ENCODE measurements at regions not wholly inside any gene's neighbourhood (a gene's known extent, or its start where the extent isn't known, plus 50 kb on each side); places are given as distances from the start of the nearest gene placed in this dataset.

DNA sequence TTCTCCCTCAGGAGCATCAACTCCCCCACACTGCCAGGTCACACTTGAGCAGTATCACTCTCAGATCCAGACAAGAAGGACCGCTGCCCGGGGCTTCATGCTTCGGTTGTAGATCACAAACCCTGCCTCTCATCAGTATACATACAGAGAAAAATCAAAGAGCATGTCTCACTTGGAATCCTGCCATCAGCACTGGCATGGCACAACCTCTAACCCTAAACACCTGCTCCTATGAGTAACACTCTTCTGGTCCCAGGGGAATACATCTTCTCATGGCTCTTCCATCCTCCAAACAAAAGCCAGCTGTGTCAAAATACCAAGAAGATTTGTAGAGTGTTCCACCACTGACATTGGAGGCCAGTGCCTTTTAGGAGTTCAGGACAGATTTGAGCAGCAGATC, 84.8 kb upstream of the MIER3 start:
- no peak overlapping the region for H3K4me3 Mint-ChIP-seq
- H3K27me3 Mint-ChIP-seq (ENCODE audit: low read depth in 3 of 3) = peaks cover 0 to 2% (median 0%) of the 10 kb centered on the region in 3 donors
- H3K27ac Mint-ChIP-seq = no peak overlapping the region
- H3K4me1 Mint-ChIP-seq = peaks cover 0 to 1% of the 10 kb centered on the region in 2 donors
- no peaks in the 10 kb centered on the region for H3K36me3 Mint-ChIP-seq
- H3K9me3 Mint-ChIP-seq = no peaks in the 10 kb centered on the region
- DNase-seq = no peak

DNA sequence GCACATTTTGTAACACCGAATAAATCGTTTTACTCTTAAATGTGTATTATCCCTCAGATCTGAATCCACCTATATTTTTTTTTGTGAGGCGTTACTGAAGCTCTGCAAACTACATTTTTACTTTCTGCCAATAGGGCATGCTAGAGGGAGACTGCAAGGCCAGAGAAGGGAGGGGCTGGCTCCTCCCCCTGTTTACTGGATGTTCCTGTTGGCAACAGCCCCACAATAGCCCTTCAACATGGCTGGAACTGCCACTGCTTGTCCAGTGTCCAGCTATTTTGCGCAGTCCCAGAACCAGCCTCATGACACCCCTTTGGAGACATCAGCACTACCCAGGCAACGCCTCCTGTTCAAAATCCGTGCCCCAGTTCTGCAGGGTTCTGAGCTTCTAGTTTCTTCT, 85.4 kb upstream of the MIER3 start:
- H3K4me3 Mint-ChIP-seq = no peak overlapping the region
- H3K27ac Mint-ChIP-seq = no peak overlapping the region
- no peaks in the 10 kb centered on the region for H3K4me1 Mint-ChIP-seq
- H3K27me3 Mint-ChIP-seq (ENCODE audit: low read depth in 3 of 3) = peaks cover 0 to 2% (median under 1%) of the 10 kb centered on the region in 3 donors
- no peak for DNase-seq
- no peaks in the 10 kb centered on the region for H3K36me3 Mint-ChIP-seq
- no peaks in the 10 kb centered on the region for H3K9me3 Mint-ChIP-seq

DNA sequence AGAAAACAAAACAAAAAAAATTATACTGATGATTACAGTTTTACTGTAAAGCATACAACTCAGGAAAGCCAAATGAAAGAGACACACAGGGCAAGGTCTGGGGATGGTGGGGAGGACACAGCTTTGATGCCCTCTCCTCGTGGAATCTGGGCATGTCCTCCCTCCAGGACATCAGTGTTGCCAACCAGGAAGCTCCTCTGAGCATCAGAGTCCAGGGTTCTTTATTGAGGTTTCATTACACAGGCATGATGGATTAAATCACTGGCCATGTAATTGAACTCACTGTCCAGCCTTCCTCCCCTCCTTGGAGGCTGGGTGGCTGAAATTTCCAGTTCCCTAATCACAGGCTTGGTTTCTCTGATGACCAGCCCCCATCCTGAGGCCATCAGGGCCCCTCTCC, 89.6 kb upstream of the MIER3 start:
- H3K4me3 Mint-ChIP-seq = no peak overlapping the region
- DNase-seq = no peak
- no peak overlapping the region for H3K27ac Mint-ChIP-seq
- H3K36me3 Mint-ChIP-seq = no peaks in the 10 kb centered on the region
- peaks cover 3 to 6% (median 4%) of the 10 kb centered on the region in 3 donors for H3K27me3 Mint-ChIP-seq (ENCODE audit: low read depth in 3 of 3)
- no peaks in the 10 kb centered on the region for H3K4me1 Mint-ChIP-seq
- H3K9me3 Mint-ChIP-seq = no peaks in the 10 kb centered on the region

DNA sequence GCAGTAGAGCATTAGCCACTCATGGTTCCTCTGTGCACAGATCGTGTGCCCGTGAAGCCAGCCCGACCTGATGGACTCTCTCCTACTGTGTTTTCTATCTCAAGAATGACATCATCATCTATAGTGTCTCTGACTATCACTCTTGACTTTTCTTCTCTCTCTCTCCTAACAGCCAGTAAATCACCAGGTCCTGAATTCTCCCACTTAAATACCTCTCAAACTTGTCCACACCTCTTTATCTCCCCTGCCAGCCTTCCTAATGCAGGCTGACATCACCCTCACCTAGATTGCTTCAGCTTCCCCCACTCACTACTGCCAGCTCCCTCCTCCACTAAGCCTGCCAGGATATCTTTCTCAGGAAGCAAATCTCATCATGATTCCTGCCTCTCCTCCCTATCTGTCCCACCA, 90.6 kb upstream of the MIER3 start:
- no peak overlapping the region for H3K4me3 Mint-ChIP-seq
- DNase-seq = no peak
- H3K36me3 Mint-ChIP-seq = no peaks in the 10 kb centered on the region
- peaks cover 3 to 5% (median 4%) of the 10 kb centered on the region in 3 donors for H3K27me3 Mint-ChIP-seq (ENCODE audit: low read depth in 3 of 3)
- H3K4me1 Mint-ChIP-seq = no peaks in the 10 kb centered on the region
- H3K9me3 Mint-ChIP-seq = no peaks in the 10 kb centered on the region
- no peak overlapping the region for H3K27ac Mint-ChIP-seq

DNA sequence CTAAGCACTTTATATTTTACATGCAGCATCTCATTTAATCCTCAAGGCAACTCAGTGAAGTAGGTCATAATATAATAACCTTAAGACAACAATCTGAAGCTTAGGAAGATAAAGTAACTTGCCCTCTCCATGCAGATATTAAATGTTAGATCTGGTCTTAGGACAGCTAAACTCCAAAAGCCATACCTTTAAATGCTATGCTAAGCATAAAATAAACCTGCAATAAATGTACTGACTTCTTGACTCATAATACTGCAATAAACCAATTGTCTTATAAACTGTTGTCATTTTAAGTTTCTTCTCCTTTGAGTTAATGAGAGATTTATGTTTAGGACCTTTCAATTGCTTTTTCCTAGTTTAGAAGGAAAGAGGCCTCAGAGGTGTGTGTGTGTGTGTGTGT, 102.2 kb upstream of the MIER3 start:
- H3K27ac Mint-ChIP-seq = no peak overlapping the region

DNA sequence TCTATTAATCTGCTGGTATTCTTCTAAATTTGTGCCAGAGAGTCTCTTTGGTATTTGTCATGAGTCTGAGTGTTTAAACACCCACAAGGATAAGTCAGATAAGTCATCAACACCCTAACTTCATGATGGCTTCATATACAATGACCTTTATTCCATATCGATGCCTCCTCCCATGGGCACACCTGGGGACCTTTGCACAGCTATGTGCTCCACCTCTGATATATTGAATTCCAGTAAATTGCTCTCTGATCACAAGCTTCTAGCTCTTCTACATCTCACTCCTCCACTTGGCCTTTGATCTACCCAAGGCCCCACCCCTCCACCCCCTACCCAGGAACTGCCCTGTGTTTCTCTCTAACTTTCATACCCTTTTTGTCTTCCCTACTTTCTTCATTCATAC, 102.7 kb upstream of the MIER3 start:
- Mint-ChIP-seq H3K36me3 (no peaks in the 10 kb centered on the region), H3K27me3 (ENCODE audit: low read depth in 3 of 3) (peaks cover 2 to 7% (median 5%) of the 10 kb centered on the region in 3 donors), H3K27ac (no peak overlapping the region), H3K9me3 (no peaks in the 10 kb centered on the region), H3K4me1 (no peaks in the 10 kb centered on the region), H3K4me3 (no peak overlapping the region)
- DNase-seq = no peak

More for the DNA sequence above, 102.2 kb upstream of the MIER3 start:
- no peak for DNase-seq
- Mint-ChIP-seq H3K4me1 (no peaks in the 10 kb centered on the region), H3K36me3 (no peaks in the 10 kb centered on the region), H3K27me3 (ENCODE audit: low read depth in 3 of 3) (peaks cover 2 to 7% (median 4%) of the 10 kb centered on the region in 3 donors), H3K9me3 (no peaks in the 10 kb centered on the region), H3K4me3 (no peak overlapping the region)

DNA sequence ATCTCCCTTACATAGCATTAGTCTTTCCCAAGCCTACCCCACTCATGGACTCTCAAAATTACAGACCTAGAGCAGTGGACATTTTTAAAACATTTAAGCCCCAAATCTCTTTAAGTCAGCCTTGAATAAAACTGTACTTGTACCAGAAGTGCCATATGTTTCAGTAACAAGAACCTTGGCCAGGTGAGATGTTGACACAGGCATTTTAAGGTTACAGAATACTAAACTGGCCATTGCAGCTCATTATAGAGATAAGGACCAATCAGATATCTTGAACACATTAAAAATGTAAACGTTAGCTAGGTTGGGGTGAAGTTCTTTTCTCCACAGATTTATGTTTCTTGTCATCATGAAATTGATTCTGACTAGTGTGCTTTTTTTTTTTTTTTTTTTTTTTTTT, 103.8 kb upstream of the MIER3 start:
- Mint-ChIP-seq H3K27ac (no peak overlapping the region), H3K9me3 (no peaks in the 10 kb centered on the region)

DNA sequence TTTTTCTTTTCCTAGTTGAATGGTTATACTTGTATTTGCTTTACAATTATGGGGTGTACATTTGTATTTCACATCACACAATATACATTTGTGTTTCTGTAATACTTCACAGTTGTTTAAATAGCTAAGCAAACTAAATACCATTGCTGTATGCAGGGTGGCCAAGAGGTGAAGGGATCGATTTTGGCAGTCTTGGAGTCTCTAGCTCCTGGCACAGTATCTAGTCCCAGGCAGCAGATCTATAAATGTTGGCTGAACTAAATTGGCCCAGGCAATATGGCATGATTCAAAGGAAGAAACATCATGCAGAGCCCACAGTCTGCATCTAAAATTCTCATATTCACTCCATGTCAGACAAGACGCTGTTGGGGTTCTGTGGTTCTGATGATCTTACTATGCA, 110.1 kb upstream of the GPBP1 start:
- H3K9me3 Mint-ChIP-seq = no peaks in the 10 kb centered on the region
- no peaks in the 10 kb centered on the region for H3K36me3 Mint-ChIP-seq
- no peaks in the 10 kb centered on the region for H3K4me1 Mint-ChIP-seq
- no peak overlapping the region for H3K4me3 Mint-ChIP-seq
- H3K27me3 Mint-ChIP-seq (ENCODE audit: low read depth in 3 of 3) = peaks cover 8 to 11% (median 8%) of the 10 kb centered on the region in 3 donors
- no peak for DNase-seq
- no peak overlapping the region for H3K27ac Mint-ChIP-seq

More for the DNA sequence above, 103.8 kb upstream of the MIER3 start:
- H3K27me3 Mint-ChIP-seq (ENCODE audit: low read depth in 3 of 3) = peaks cover 2 to 7% (median 7%) of the 10 kb centered on the region in 3 donors
- no peaks in the 10 kb centered on the region for H3K4me1 Mint-ChIP-seq
- no peak for DNase-seq
- H3K4me3 Mint-ChIP-seq = no peak overlapping the region
- no peaks in the 10 kb centered on the region for H3K36me3 Mint-ChIP-seq

DNA sequence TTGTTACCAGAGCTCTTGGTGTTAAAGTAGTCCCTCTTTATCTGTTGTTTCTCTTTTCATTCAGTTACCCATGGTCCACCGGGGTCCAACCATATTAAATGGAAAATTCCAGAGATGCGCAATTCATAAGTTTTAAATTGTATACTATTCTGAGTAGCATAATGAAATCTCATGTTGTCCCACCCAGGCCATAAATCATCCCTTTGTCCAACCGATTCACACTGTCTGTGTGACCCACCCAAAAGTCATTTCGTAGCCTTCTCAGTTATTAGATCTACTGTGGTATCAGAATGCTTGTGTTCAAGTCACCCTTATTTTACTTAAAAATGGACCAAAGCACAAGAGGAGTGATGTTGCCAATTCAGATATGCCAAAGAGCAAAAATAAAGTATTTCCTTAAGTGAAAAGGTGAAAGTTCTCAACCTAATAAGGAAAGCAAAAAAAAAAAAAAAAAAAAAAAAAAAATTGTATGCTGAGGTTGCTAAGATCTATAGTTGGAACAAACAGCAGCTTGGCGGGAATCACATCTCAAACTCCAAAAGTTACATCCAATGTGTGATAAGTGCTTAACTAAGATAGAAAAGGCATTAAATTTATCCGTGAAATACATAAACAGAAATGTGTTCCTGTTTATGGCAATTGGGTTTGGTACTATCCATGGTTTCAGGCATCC, 106.8 kb upstream of the GPBP1 start:
- H3K4me1 Mint-ChIP-seq = no peaks in the 10 kb centered on the region
- H3K4me3 Mint-ChIP-seq = no peak overlapping the region
- DNase-seq = no peak
- H3K27me3 Mint-ChIP-seq (ENCODE audit: low read depth in 3 of 3) = peaks cover 9 to 11% (median 10%) of the 10 kb centered on the region in 3 donors
- no peaks in the 10 kb centered on the region for H3K36me3 Mint-ChIP-seq
- no peak overlapping the region for H3K27ac Mint-ChIP-seq
- no peaks in the 10 kb centered on the region for H3K9me3 Mint-ChIP-seq

DNA sequence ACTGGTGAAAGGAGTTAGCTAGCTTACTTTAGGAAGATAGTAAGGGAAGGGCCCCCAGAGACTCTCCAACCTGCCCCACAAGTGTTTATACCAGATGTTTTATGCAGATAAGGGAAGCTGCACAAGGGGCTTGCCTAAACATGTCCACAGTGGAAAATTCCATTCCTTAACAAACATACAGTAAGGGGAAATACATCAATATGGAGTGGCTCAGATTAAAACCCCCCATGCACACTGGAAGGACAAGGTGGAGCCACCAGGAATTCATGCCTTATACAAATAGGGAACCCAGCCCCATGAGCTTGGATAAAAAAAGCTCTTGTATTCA, 106.3 kb upstream of the GPBP1 start:
- Mint-ChIP-seq H3K36me3 (no peaks in the 10 kb centered on the region), H3K27me3 (ENCODE audit: low read depth in 3 of 3) (peaks cover 10 to 12% (median 11%) of the 10 kb centered on the region in 3 donors), H3K4me1 (no peaks in the 10 kb centered on the region), H3K9me3 (no peaks in the 10 kb centered on the region), H3K27ac (no peak overlapping the region), H3K4me3 (no peak overlapping the region)
- DNase-seq = no peak

DNA sequence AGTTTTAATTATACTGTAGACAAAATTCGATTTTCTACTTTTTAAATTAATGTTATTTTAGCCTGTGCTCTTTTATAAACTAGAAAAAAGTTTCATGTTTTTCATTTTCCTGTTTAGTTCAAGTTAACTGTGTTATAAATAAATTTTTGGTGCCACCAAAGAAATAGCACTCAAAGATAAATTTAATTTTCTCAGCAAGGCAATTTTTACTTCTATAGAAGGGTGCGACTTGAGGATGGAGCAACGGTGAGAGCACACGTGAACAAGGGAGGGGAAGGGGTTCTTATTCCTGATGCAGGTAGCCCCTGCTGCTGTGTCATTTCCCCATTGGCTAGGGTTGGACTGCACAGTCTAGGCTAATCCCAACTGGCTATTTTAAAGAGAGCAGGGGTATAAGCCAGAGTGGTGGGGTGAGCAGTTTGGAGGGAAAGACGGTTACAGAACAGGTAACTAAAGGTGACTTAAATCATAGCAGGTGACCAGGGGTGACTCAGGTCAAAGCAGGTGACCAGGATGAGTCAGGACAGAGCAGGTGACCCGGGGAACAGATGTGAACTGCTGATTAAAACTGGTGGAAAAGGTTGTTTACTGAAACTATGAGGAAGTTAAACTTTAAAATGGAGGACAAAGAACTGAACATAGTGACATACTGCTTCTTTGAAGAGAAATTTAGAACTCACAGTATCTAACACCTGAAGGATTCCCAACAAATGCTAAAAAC, 104.6 kb upstream of the GPBP1 start:
- Mint-ChIP-seq H3K4me1 (no peaks in the 10 kb centered on the region), H3K27ac (no peak overlapping the region), H3K9me3 (no peaks in the 10 kb centered on the region), H3K36me3 (no peaks in the 10 kb centered on the region), H3K4me3 (no peak overlapping the region), H3K27me3 (ENCODE audit: low read depth in 3 of 3) (peaks cover 6 to 16% (median 7%) of the 10 kb centered on the region in 3 donors)
- DNase-seq = no peak

DNA sequence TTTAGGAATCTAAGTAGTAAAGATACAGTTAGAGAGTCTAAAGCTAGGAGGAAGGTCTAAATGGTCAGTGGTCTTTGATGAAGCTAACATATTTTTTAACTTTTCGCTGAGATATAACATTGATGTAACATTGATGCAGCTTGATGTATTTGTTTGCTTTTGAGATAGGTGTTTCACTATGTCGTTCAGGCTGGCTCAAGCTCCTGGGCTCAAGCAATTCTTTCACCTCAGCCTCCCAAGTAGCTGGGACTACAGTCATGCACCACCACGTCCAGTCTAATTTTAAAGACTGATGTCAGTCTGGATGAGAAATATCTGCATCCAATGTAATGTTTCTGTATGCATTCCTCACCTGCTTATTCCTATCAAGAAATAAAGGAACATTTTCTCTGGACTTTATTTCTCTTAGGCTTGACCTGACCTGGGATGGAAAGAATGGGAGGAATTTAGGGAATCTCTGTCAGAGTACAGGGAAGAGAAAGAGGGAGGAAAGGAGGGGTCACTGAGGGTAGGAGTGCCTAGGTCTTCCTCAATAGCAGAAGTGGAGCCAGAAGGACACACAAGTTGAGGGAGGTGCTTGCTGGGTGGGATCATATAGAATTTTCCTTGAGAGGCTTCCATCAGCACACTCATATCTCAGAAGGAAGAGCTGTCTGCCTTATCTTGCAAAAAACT, 101.5 kb upstream of the GPBP1 start:
- H3K36me3 Mint-ChIP-seq = no peaks in the 10 kb centered on the region
- H3K4me1 Mint-ChIP-seq = no peaks in the 10 kb centered on the region
- DNase-seq = no peak
- H3K27ac Mint-ChIP-seq = no peak overlapping the region
- H3K9me3 Mint-ChIP-seq = no peaks in the 10 kb centered on the region
- peaks cover 4 to 11% (median 9%) of the 10 kb centered on the region in 3 donors for H3K27me3 Mint-ChIP-seq (ENCODE audit: low read depth in 3 of 3)
- H3K4me3 Mint-ChIP-seq = no peak overlapping the region

DNA sequence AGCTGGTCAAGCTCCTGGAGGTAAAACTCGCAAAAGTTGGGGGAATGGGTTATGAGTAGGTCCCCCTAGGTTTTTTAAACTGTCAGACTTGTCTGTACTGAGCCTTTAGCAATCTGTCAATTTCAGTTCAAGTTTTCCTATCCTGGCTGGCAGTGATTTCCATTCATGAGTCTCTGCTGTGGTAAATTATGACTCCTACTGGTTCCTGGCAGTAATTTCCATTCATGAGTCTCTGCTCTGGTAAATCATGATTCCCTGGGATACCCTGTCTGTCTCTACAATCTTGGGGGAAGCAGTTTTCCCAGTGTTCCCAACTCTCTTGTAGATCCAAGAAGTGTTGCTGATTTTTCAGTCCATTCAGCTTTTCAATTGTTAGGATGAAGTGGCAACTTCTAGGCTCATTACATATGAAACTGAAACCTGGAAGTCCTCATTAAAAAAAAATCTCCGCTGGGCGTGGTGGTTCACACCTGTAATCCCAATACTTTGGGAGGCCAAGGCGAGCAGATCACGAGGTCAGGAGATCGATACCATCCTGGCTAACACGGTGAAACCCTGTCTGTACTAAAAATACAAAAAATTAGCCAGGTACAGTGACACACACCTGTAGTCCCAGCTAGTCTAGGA, 91.3 kb upstream of the GPBP1 start:
- H3K4me3 Mint-ChIP-seq = no peak overlapping the region
- H3K9me3 Mint-ChIP-seq = no peaks in the 10 kb centered on the region
- peaks cover 2 to 7% (median 4%) of the 10 kb centered on the region in 3 donors for H3K27me3 Mint-ChIP-seq (ENCODE audit: low read depth in 3 of 3)
- no peaks in the 10 kb centered on the region for H3K36me3 Mint-ChIP-seq
- H3K27ac Mint-ChIP-seq = no peak overlapping the region
- DNase-seq = no peak
- no peaks in the 10 kb centered on the region for H3K4me1 Mint-ChIP-seq

Measured in immature natural killer cell (primary cell).